NT2/D1 (cell line): ENCODE measurements at regions not wholly inside any gene's neighbourhood (a gene's known extent, or its start where the extent isn't known, plus 50 kb on each side); places are given as distances from the start of the nearest gene placed in this dataset.

Source experiments
- SUZ12 ChIP-seq: IDR thresholded peaks from 2 replicates; pipeline ENCODE4 v1.6.1; 2011; ENCODE audit not compliant: insufficient read length, insufficient read depth; ENCODE audit errors: extremely low read depth
- YY1 ChIP-seq: IDR thresholded peaks from 2 replicates; pipeline ENCODE4 v1.6.1; 2011; ENCODE audit not compliant: insufficient read length, insufficient read depth
- ZNF274 ChIP-seq: IDR thresholded peaks from 2 replicates; pipeline ENCODE4 v1.6.1; 2011; ENCODE audit warnings: mild to moderate bottlenecking, low read depth, low read length

DNA sequence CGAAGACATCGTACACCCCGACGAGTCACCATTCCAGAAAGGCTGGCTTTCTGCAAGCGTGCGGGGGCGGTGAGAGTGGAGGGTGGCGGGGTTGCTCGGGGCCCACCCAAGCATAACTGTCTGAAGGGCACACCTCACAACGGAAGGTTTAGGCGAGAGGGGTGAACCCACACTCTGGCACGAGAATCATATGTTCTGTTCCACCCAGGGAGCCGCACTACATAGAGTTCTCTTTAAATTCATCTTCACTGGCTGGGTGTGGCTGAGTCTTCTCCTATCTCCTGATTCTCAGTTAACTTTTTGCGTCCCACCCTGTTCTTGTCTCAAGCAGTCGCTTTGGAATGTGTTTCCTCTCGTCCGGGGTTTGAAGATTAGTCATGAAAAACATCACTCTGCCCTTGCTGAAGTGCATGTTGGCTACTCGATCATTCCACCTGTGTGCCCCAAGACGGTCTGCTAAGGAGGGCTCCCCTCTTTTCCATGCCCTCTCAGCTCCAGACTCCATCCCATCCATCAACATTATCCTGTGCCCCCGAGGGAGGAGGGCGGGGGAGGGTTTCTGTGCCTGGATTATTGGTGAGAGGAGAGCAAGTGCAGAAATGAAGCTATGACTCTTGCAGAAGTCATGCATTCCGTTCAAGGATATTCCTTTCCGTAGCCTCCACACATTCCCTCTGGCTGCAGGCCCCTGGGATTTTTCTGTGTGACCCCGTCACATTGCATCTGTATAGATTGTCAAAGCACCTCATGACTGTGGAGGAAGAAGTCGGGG, 53.5 kb upstream of the CD34 start:
- no peak for TF ChIP-seq YY1
- TF ChIP-seq SUZ12: no peak
- TF ChIP-seq ZNF274: no peak
